ENCODE measurements at regions not wholly inside any gene's neighbourhood (a gene's known extent, or its start where the extent isn't known, plus 50 kb on each side); places are given as distances from the start of the nearest gene placed in this dataset.
A peak's percentile ranks its signal among the peaks of the same experiment; 100 is the strongest.

DNA sequence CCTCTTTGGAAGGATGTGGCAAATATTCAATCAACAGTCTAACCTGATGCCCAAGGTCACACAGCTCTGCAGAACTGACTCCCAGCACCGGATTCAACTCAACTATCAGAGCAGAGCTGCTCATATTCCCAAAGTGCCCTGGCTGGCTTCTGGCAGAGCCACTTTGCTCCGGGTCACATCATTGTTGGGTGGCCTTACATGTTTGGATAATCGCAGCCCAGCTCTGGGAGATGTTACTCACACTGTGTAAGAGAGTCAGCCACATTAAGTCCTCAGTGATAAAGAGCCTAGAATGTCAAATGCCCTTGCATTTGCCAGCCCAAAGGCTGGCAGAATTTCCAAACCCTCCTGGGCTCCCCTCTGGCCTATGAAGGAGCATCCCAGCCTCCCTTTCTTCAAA, 79.8 kb upstream of the PDE1C start:
- Histone ChIP-seq H3K9me3 (peaks cover 0 to 8% (median 0%) of the 10 kb centered on the region in 11 donors), H3K27me3 (no peaks in the 10 kb centered on the region), H3K4me1 (peaks cover 0 to 65% (median 32%) of the 10 kb centered on the region in 9 donors), H3K36me3 (no peaks in the 10 kb centered on the region), H3K4me3 (no peak overlapping the region), H3K27ac (peak overlapping the region in 9 of 10 donors; percentile 33 to 87 (median 63))
- no peak for TF ChIP-seq CTCF (IDR thresholded peaks at IDR 0.05)
- ATAC-seq (peak; percentile 77 to 95 (median 92)), DNase-seq (peak; percentile 32 to 75)
- 40 to 62% methylated on average over 3 of the region's 3 CpGs for WGBS, 2 donors
- intact Hi-C loops (cut with DNase I) = loop anchor here in 7 of 10 donors (2.0 to 10.0 kb wide), 7 partner anchors 45 to 265 kb away; partner anchors contain the start of gene PDE1C (in 3 of the 7)

DNA sequence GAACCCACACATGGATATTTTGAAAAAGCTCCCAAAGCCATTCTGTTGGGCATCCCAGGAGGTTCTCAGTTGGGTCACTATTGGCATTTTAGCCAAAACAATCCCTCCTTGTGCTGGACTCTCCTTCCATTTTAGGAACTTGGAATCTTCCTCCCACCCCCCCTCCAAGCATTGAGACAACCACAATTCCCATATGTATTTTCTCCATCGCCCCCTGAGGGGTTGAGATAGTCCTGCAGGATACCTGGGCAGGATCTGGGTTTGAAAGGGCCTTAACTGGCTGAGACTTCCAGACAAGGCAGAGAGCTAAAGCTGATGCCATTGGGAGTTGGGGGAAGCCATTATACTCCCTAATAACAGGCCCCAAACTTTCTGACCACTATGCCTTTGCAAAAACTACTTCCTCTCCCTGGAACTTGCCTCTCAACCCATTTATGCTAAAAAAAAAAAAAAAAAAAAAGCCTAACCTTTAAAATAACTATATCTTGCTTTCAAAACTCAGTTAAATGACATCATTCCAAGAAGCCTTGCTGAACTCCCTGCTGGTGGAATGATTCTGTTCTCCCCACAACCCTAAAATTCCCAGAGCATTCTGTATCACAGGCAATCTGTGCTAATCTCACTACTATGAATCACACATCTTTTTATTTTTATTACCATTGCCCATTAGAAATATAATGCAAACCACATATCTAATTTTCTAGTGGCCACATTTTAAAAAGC, 77.5 kb upstream of the PDE1C start:
- intact Hi-C loops (cut with DNase I) = loop anchor here in 1 of 10 donors (5.0 kb wide), 1 partner anchor 40 kb away; no protein-coding TSS in a partner anchor
- no peak for TF ChIP-seq CTCF (IDR thresholded peaks at IDR 0.05)
- ATAC-seq (no peak), DNase-seq (no peak)
- H3K36me3 ChIP-seq = no peaks in the 10 kb centered on the region
- WGBS, 2 donors = 71 to 83% methylated on average over 1 of the region's 1 CpG
- H3K4me1 ChIP-seq = peaks cover 0 to 41% (median 11%) of the 10 kb centered on the region in 9 donors
- H3K9me3 ChIP-seq = peaks cover 0 to 8% (median 0%) of the 10 kb centered on the region in 11 donors
- H3K27ac ChIP-seq = peak overlapping the region in 1 of 10 donors; percentile 63
- H3K4me3 ChIP-seq = no peak overlapping the region
- H3K27me3 ChIP-seq = no peaks in the 10 kb centered on the region

GRCh38 chr7:32145911-32146310, 75.7 kb upstream of the PDE1C start:
- TF ChIP-seq CTCF (IDR thresholded peaks at IDR 0.05) = no peak
- intact Hi-C loops (cut with DNase I) = loop anchor here in 1 of 10 donors (5.0 kb wide), 1 partner anchor 39 kb away; no protein-coding TSS in a partner anchor
- 76 to 85% methylated on average over 2 of the region's 2 CpGs for WGBS, 2 donors

GRCh38 chr7:32144676-32145075, 74.5 kb upstream of the PDE1C start:
- Histone ChIP-seq H3K4me1 (peaks cover 0 to 11% (median 4%) of the 10 kb centered on the region in 9 donors), H3K27ac (no peak overlapping the region), H3K9me3 (peaks cover 0 to 8% (median 0%) of the 10 kb centered on the region in 11 donors), H3K27me3 (no peaks in the 10 kb centered on the region), H3K36me3 (no peaks in the 10 kb centered on the region), H3K4me3 (no peak overlapping the region)
- intact Hi-C loops (cut with DNase I) = loop anchor here in 1 of 10 donors (5.0 kb wide), 1 partner anchor 37 kb away; no protein-coding TSS in a partner anchor
- WGBS, 2 donors = 84 to 86% methylated on average over 4 of the region's 4 CpGs
- no peak for ATAC-seq
- TF ChIP-seq CTCF (IDR thresholded peaks at IDR 0.05) = no peak
- no peak for DNase-seq

More at GRCh38 chr7:32145911-32146310, 75.7 kb upstream of the PDE1C start:
- ATAC-seq (no peak), DNase-seq (no peak)
- no peak overlapping the region for H3K27ac ChIP-seq
- no peaks in the 10 kb centered on the region for H3K27me3 ChIP-seq
- H3K9me3 ChIP-seq = peaks cover 0 to 8% (median 0%) of the 10 kb centered on the region in 11 donors
- peaks cover 0 to 23% (median 9%) of the 10 kb centered on the region in 9 donors for H3K4me1 ChIP-seq
- no peaks in the 10 kb centered on the region for H3K36me3 ChIP-seq
- no peak overlapping the region for H3K4me3 ChIP-seq
